ENCODE measurements at regions not wholly inside any gene's neighbourhood (a gene's known extent, or its start where the extent isn't known, plus 50 kb on each side); places are given as distances from the start of the nearest gene placed in this dataset.

- TF ChIP-seq, protein P1, sequence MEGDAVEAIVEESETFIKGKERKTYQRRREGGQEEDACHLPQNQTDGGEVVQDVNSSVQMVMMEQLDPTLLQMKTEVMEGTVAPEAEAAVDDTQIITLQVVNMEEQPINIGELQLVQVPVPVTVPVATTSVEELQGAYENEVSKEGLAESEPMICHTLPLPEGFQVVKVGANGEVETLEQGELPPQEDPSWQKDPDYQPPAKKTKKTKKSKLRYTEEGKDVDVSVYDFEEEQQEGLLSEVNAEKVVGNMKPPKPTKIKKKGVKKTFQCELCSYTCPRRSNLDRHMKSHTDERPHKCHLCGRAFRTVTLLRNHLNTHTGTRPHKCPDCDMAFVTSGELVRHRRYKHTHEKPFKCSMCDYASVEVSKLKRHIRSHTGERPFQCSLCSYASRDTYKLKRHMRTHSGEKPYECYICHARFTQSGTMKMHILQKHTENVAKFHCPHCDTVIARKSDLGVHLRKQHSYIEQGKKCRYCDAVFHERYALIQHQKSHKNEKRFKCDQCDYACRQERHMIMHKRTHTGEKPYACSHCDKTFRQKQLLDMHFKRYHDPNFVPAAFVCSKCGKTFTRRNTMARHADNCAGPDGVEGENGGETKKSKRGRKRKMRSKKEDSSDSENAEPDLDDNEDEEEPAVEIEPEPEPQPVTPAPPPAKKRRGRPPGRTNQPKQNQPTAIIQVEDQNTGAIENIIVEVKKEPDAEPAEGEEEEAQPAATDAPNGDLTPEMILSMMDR (IDR thresholded peaks at IDR 0.05): no peak
- TF ChIP-seq EP300 (IDR thresholded peaks at IDR 0.05) (no peak), POLR2A (IDR thresholded peaks at IDR 0.05) (no peak), POLR2AphosphoS5 (IDR thresholded peaks at IDR 0.05) (no peak)
- Histone ChIP-seq H3K4me1 (no peaks in the 10 kb centered on the region), H3K27ac (no peak overlapping the region), H3K4me3 (no peak overlapping the region), H3K27me3 (no peaks in the 10 kb centered on the region), H3K36me3 (no peaks in the 10 kb centered on the region), H3K9me3 (no peaks in the 10 kb centered on the region)
- WGBS: 86% methylated on average over 9 of the region's 9 CpGs
- DNase-seq (ENCODE audit: low spot score in 2 of 2): no peak
Measured at GRCh38 chr6:165791306-165791705, 128.3 kb upstream of the PDE10A start.

DNA sequence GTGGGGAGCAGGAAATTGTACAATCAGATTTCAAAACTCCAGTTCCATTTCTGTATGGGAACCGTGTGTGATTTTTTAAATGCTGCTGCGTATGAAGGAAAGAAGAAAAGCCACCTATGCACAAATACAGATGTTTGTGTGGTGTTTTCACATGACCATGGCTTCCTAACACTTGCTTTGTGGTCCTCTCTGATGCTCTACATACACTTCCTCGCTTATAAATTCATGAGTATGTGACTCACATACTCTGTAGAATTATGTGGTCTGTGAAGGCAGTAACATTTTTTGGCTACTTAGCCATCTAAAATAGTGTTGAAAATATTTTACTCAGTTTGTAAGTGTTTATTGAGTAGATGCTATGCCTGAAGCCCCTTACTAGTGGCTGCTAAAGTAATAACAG is 119.8 kb upstream of the PDE10A start:
- Histone ChIP-seq H3K4me3 (no peak overlapping the region), H3K27me3 (no peaks in the 10 kb centered on the region), H3K4me1 (no peaks in the 10 kb centered on the region), H3K36me3 (no peaks in the 10 kb centered on the region), H3K9me3 (no peaks in the 10 kb centered on the region), H3K27ac (no peak overlapping the region)
- DNase-seq (ENCODE audit: low spot score in 2 of 2): no peak
- TF ChIP-seq EP300 (IDR thresholded peaks at IDR 0.05) (no peak), POLR2A (IDR thresholded peaks at IDR 0.05) (no peak), POLR2AphosphoS5 (IDR thresholded peaks at IDR 0.05) (no peak)
- TF ChIP-seq, protein P1 (IDR thresholded peaks at IDR 0.05): no peak
- WGBS: 69% methylated on average over 3 of the region's 3 CpGs

- 43% methylated on average over 8 of the region's 8 CpGs for WGBS
- no peak for DNase-seq (ENCODE audit: low spot score in 2 of 2)
Measured at GRCh38 chr6:165782134-165782533, 119.1 kb upstream of the PDE10A start.

DNA sequence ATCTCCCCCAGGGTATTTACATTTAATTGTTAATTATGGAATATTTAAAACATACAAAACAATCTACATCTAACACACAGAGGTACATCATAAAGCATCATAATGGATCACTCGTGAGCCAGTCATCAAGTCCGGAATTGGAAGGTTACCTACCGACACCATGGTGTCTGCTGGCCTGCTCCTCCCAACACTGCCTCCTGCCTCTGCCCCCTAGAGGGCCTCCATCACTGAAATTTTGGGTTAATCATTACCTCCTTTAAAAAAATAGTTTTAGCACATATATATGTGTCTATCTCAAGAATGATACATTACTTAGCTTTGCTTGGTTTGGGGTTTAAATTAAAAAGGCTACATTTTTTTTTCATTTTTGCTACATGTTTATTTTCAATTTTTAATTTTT is 114.6 kb upstream of the PDE10A start:
- no peak for DNase-seq (ENCODE audit: low spot score in 2 of 2)
- Histone ChIP-seq H3K27me3 (peaks cover 4% of the 10 kb centered on the region), H3K27ac (no peak overlapping the region), H3K36me3 (no peaks in the 10 kb centered on the region), H3K4me1 (peaks cover 3% of the 10 kb centered on the region), H3K4me3 (no peak overlapping the region), H3K9me3 (no peaks in the 10 kb centered on the region)
- TF ChIP-seq, protein P1 (IDR thresholded peaks at IDR 0.05): no peak
- no peak for TF ChIP-seq POLR2A (IDR thresholded peaks at IDR 0.05)
- no peak for TF ChIP-seq EP300 (IDR thresholded peaks at IDR 0.05)
- TF ChIP-seq POLR2AphosphoS5 (IDR thresholded peaks at IDR 0.05): no peak
- WGBS: 96% methylated on average over 3 of the region's 3 CpGs

More at GRCh38 chr6:165782134-165782533, 119.1 kb upstream of the PDE10A start:
- TF ChIP-seq EP300 (IDR thresholded peaks at IDR 0.05): no peak
- H3K9me3 ChIP-seq: no peaks in the 10 kb centered on the region
- no peak overlapping the region for H3K4me3 ChIP-seq
- H3K36me3 ChIP-seq: no peaks in the 10 kb centered on the region
- H3K27ac ChIP-seq: no peak overlapping the region
- no peaks in the 10 kb centered on the region for H3K27me3 ChIP-seq
- H3K4me1 ChIP-seq: no peaks in the 10 kb centered on the region

DNA sequence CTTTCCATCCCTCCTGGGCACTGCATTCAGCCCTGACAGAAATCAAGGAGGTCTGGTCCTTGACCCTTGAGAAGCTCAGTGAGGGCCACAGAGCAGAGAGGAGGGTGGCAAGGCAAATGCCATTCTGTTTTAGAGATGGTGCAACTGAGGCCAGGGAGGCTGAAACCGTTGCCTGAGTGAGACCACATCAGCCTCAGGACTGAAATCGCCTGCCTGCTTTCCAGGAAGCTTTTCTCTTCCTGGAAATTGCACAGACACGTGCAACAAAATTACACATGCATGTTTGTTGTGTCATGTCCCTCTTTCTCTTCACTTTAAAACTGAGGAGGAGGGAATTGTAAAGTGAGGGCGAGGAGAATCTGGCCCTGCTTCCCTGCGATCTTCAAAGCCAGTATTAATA is 113.7 kb upstream of the PDE10A start:
- Histone ChIP-seq H3K27me3 (peaks cover 4% of the 10 kb centered on the region), H3K9me3 (no peaks in the 10 kb centered on the region), H3K27ac (no peak overlapping the region), H3K4me1 (peaks cover 3% of the 10 kb centered on the region), H3K4me3 (no peak overlapping the region), H3K36me3 (no peaks in the 10 kb centered on the region)
- no peak for TF ChIP-seq EP300 (IDR thresholded peaks at IDR 0.05)
- no peak for TF ChIP-seq POLR2AphosphoS5 (IDR thresholded peaks at IDR 0.05)
- TF ChIP-seq POLR2A (IDR thresholded peaks at IDR 0.05): no peak
- TF ChIP-seq, protein P1 (IDR thresholded peaks at IDR 0.05): no peak
- no peak for DNase-seq (ENCODE audit: low spot score in 2 of 2)
- WGBS: 44% methylated on average over 5 of the region's 5 CpGs

GRCh38 chr6:165775721-165776120 is 112.7 kb upstream of the PDE10A start:
- H3K4me1 ChIP-seq: peaks cover 3% of the 10 kb centered on the region
- WGBS: 41% methylated on average over 3 of the region's 3 CpGs
- TF ChIP-seq POLR2AphosphoS5 (IDR thresholded peaks at IDR 0.05): no peak
- TF ChIP-seq POLR2A (IDR thresholded peaks at IDR 0.05): no peak
- no peak for TF ChIP-seq EP300 (IDR thresholded peaks at IDR 0.05)
- TF ChIP-seq, protein P1 (IDR thresholded peaks at IDR 0.05): no peak
- DNase-seq (ENCODE audit: low spot score in 2 of 2): no peak
- H3K36me3 ChIP-seq: no peaks in the 10 kb centered on the region
- no peak overlapping the region for H3K27ac ChIP-seq
- no peak overlapping the region for H3K4me3 ChIP-seq
- peaks cover 5% of the 10 kb centered on the region for H3K27me3 ChIP-seq
- no peaks in the 10 kb centered on the region for H3K9me3 ChIP-seq
